HEK293T (cell line): ENCODE measurements at regions not wholly inside any gene's neighbourhood (a gene's known extent, or its start where the extent isn't known, plus 50 kb on each side); places are given as distances from the start of the nearest gene placed in this dataset.

Source experiments
- CTCF ChIA-PET: fragments of 350-600 bp; formaldehyde crosslinking; extraction: SDS; loops from one replicate; lab custom pipeline; 2021; ENCODE audit warnings: antibody characterized with exemption, inconsistent platforms; lab: Yijun Ruan, JAX
- POLR2A ChIA-PET: fragments of 350-600 bp; formaldehyde crosslinking; extraction: SDS; loops from one replicate; lab custom pipeline; 2020; ENCODE audit warnings: antibody characterized with exemption, inconsistent platforms; lab: Yijun Ruan, JAX
- DNase-seq: peaks from one replicate; pipeline ENCODE4 v3.0.0; 2012; ENCODE audit warnings: mixed read lengths; ENCODE audit errors: extremely low spot score
- ARNT ChIP-seq: fragments of 450-650 bp; IDR thresholded peaks from 2 replicates; pipeline ENCODE4 v1.6.1; 2017; ENCODE audit warnings: mild to moderate bottlenecking
- BHLHE40 ChIP-seq: fragments of 450-650 bp; IDR thresholded peaks from 2 replicates; pipeline ENCODE4 v1.6.1; 2016; ENCODE audit warnings: mild to moderate bottlenecking, moderate library complexity, borderline replicate concordance
- CTBP1 ChIP-seq: fragments of 450-650 bp; IDR thresholded peaks from 2 replicates; pipeline ENCODE4 v1.6.1; 2016; ENCODE audit warnings: borderline replicate concordance
- ELF4 ChIP-seq: fragments of 450-650 bp; IDR thresholded peaks from 2 replicates; pipeline ENCODE4 v1.6.1; 2017; ENCODE audit warnings: antibody characterized with exemption
- FOXA1 ChIP-seq: fragments of 450-650 bp; IDR thresholded peaks from 2 replicates; pipeline ENCODE4 v1.6.1; 2016; ENCODE audit warnings: mild to moderate bottlenecking
- FOXK2 ChIP-seq: fragments of 450-650 bp; IDR thresholded peaks from 2 replicates; pipeline ENCODE4 v1.6.1; 2016; ENCODE audit warnings: mild to moderate bottlenecking
- FOXM1 ChIP-seq: fragments of 450-650 bp; IDR thresholded peaks from 2 replicates; pipeline ENCODE4 v1.6.1; 2017; ENCODE audit warnings: mild to moderate bottlenecking, borderline replicate concordance
- HDGF ChIP-seq: fragments of 450-650 bp; IDR thresholded peaks from 2 replicates; pipeline ENCODE4 v1.6.1; 2017; ENCODE audit warnings: antibody characterized with exemption, borderline replicate concordance
- L3MBTL2 ChIP-seq: fragments of 450-650 bp; conservative IDR thresholded peaks from 2 replicates; pipeline ENCODE4 v1.6.1; 2016; ENCODE audit warnings: mild to moderate bottlenecking
- LEF1 ChIP-seq: fragments of 450-650 bp; IDR thresholded peaks from 2 replicates; pipeline ENCODE4 v1.6.1; 2017; ENCODE audit warnings: mild to moderate bottlenecking, borderline replicate concordance
- NFRKB ChIP-seq: fragments of 450-650 bp; IDR thresholded peaks from 2 replicates; pipeline ENCODE4 v1.6.1; 2016; ENCODE audit warnings: mild to moderate bottlenecking, moderate library complexity
- PKNOX1 ChIP-seq: fragments of 450-650 bp; IDR thresholded peaks from 2 replicates; pipeline ENCODE4 v1.6.1; 2016
- SP1 ChIP-seq: fragments of 450-650 bp; IDR thresholded peaks from 2 replicates; pipeline ENCODE4 v1.6.1; 2017
- SUZ12 ChIP-seq: fragments of 450-650 bp; IDR thresholded peaks from 2 replicates; pipeline ENCODE4 v1.6.1; 2016; ENCODE audit warnings: mild to moderate bottlenecking
- TARDBP ChIP-seq: fragments of 450-650 bp; IDR thresholded peaks from 2 replicates; pipeline ENCODE4 v1.6.1; 2016
- ZNF384 ChIP-seq: fragments of 450-650 bp; IDR thresholded peaks from 2 replicates; pipeline ENCODE4 v1.6.1; 2016

DNA sequence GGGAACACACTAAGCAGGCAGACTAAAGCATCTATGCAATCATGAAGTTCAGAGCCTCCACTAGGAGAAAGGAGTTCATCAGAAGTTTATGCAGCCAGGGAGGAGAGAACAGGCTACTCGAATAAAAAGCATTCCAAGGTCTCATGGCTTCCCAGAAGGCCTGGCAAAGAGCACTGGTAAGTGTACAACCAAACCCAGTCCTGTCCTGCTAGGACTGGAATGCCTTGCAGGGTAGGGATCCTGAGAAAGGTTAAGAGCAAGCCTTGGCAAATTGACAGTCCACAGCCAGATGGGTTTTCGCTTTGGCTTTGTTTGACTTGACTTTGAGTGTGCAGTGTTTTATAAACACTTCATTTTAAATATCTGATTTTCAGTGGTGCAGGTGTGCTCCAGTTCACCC, 133.6 kb upstream of the ATP1B1 start:
- TF ChIP-seq SUZ12 (no peak), ZNF384 (no peak), ARNT (no peak), ELF4 (no peak), TARDBP (no peak), PKNOX1 (no peak), SP1 (no peak), FOXK2 (no peak), LEF1 (no peak), FOXM1 (no peak), HDGF (no peak)
- no peak for DNase-seq
- ChIA-PET CTCF (no interaction called here), POLR2A (no interaction called here)

DNA sequence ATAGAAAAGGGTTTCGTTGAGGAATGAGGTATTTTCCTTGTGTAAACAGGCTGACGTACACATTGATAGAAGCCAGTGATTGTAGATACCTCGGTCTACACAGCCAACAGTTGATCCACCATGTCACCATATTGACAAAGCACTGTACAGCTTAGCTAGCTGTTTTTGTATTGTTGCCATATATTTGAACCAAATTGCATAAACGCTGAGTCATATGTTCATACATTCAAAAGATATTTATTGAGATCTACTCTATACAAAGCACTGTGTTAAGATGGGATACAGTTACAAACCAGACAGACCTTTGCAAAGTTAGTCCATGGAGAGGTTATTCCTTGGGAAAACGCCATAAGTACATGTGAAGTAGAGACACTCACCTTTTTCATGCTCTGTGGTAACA, 132.4 kb upstream of the ATP1B1 start:
- TF ChIP-seq SP1 (no peak), FOXK2 (no peak), FOXA1 (no peak), PKNOX1 (no peak), L3MBTL2 (no peak), ZNF384 (no peak), ARNT (no peak), LEF1 (no peak), FOXM1 (no peak), HDGF (no peak)
- DNase-seq = no peak
- ChIA-PET POLR2A (no interaction called here), CTCF (no interaction called here)

GRCh38 chr1:168974611-168975010, 131.9 kb upstream of the ATP1B1 start:
- TF ChIP-seq FOXA1 (no peak), SUZ12 (no peak), PKNOX1 (no peak), LEF1 (no peak), ELF4 (no peak), ZNF384 (no peak), FOXM1 (no peak), L3MBTL2 (no peak), NFRKB (no peak), CTBP1 (no peak)
- POLR2A ChIA-PET = no interaction called here
- DNase-seq = no peak
- CTCF ChIA-PET = no interaction called here

DNA sequence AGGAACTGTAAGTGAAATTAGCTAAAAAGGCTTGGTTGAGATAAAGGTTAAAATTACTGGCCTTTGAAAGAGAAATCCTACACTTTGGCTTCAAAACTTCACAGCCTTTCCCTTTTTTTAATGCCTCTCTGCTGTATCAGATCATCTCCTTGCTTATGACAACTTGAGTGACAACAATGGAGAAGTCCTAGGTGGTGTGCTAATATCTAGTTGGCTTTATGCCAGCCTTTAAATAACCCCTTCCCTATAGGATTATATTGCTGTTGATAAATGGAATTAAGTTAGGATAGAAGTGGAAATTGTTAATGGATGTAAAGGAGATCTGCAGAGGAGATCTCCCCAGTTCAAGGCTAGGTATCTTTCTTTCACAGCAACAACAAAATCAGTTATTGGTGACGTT, 130.2 kb upstream of the ATP1B1 start:
- ChIA-PET POLR2A (no interaction called here), CTCF (no interaction called here)
- no peak for TF ChIP-seq CTBP1
- no peak for TF ChIP-seq FOXA1
- TF ChIP-seq BHLHE40 = no peak
- no peak for TF ChIP-seq PKNOX1
- no peak for TF ChIP-seq LEF1
- no peak for TF ChIP-seq SP1
- TF ChIP-seq FOXM1 = no peak
- no peak for TF ChIP-seq ARNT
- no peak for TF ChIP-seq L3MBTL2
- TF ChIP-seq ZNF384 = no peak
- TF ChIP-seq HDGF = no peak
- no peak for DNase-seq

DNA sequence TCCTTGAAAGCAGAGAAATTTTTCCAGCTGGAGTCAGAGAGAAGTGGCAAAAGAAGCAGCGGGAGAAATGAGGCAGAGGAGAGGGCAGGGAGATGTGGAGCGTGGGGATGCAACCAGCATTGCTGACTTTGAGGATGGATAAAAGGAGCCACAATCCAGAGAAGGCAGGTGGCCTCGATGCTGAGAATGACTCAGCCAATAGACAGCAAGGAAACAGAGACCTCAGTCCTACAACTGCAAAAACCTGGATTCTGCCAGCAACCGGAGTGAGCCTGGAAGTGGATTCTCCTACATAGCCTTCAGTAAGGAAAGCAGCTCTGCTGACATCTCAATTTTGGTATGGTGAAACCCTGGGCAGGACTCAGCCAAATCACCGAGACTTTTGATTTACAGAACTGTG, 128.9 kb upstream of the ATP1B1 start:
- CTCF ChIA-PET = no interaction called here
- TF ChIP-seq L3MBTL2 (no peak), FOXA1 (no peak), FOXK2 (no peak), ELF4 (no peak), SP1 (no peak), CTBP1 (no peak), BHLHE40 (no peak), TARDBP (no peak)
- POLR2A ChIA-PET = no interaction called here
- DNase-seq = no peak

GRCh38 chr1:168979276-168979675, 127.2 kb upstream of the ATP1B1 start:
- ChIA-PET POLR2A (no interaction called here), CTCF (no interaction called here)
- no peak for TF ChIP-seq L3MBTL2
- no peak for TF ChIP-seq PKNOX1
- no peak for TF ChIP-seq SUZ12
- TF ChIP-seq ELF4 = no peak
- no peak for TF ChIP-seq ZNF384
- TF ChIP-seq FOXA1 = no peak
- DNase-seq = no peak
